HL-60 (cell line): ENCODE measurements at regions not wholly inside any gene's neighbourhood (a gene's known extent, or its start where the extent isn't known, plus 50 kb on each side); places are given as distances from the start of the nearest gene placed in this dataset.

Experiments used
- TF ChIP-seq, protein P1 (sequence below): IDR thresholded peaks from one replicate; pipeline ENCODE4 v1.5.1; 2011; ENCODE audit warnings: low read length, control low read depth, inconsistent platforms; ENCODE audit not compliant: insufficient read depth
- TF ChIP-seq, protein P2 (sequence below): IDR thresholded peaks from 2 replicates; pipeline ENCODE4 v1.6.1; 2012; ENCODE audit warnings: low read depth; ENCODE audit not compliant: insufficient replicate concordance

GRCh38 chr1:82420584-82420983 lies 619.9 kb downstream of the ADGRL2 start:
- TF ChIP-seq, protein P1, sequence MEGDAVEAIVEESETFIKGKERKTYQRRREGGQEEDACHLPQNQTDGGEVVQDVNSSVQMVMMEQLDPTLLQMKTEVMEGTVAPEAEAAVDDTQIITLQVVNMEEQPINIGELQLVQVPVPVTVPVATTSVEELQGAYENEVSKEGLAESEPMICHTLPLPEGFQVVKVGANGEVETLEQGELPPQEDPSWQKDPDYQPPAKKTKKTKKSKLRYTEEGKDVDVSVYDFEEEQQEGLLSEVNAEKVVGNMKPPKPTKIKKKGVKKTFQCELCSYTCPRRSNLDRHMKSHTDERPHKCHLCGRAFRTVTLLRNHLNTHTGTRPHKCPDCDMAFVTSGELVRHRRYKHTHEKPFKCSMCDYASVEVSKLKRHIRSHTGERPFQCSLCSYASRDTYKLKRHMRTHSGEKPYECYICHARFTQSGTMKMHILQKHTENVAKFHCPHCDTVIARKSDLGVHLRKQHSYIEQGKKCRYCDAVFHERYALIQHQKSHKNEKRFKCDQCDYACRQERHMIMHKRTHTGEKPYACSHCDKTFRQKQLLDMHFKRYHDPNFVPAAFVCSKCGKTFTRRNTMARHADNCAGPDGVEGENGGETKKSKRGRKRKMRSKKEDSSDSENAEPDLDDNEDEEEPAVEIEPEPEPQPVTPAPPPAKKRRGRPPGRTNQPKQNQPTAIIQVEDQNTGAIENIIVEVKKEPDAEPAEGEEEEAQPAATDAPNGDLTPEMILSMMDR = no peak
- TF ChIP-seq, protein P2, sequence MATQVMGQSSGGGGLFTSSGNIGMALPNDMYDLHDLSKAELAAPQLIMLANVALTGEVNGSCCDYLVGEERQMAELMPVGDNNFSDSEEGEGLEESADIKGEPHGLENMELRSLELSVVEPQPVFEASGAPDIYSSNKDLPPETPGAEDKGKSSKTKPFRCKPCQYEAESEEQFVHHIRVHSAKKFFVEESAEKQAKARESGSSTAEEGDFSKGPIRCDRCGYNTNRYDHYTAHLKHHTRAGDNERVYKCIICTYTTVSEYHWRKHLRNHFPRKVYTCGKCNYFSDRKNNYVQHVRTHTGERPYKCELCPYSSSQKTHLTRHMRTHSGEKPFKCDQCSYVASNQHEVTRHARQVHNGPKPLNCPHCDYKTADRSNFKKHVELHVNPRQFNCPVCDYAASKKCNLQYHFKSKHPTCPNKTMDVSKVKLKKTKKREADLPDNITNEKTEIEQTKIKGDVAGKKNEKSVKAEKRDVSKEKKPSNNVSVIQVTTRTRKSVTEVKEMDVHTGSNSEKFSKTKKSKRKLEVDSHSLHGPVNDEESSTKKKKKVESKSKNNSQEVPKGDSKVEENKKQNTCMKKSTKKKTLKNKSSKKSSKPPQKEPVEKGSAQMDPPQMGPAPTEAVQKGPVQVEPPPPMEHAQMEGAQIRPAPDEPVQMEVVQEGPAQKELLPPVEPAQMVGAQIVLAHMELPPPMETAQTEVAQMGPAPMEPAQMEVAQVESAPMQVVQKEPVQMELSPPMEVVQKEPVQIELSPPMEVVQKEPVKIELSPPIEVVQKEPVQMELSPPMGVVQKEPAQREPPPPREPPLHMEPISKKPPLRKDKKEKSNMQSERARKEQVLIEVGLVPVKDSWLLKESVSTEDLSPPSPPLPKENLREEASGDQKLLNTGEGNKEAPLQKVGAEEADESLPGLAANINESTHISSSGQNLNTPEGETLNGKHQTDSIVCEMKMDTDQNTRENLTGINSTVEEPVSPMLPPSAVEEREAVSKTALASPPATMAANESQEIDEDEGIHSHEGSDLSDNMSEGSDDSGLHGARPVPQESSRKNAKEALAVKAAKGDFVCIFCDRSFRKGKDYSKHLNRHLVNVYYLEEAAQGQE = no peak
